ENCODE measurements at regions not wholly inside any gene's neighbourhood (a gene's known extent, or its start where the extent isn't known, plus 50 kb on each side); places are given as distances from the start of the nearest gene placed in this dataset.

DNA sequence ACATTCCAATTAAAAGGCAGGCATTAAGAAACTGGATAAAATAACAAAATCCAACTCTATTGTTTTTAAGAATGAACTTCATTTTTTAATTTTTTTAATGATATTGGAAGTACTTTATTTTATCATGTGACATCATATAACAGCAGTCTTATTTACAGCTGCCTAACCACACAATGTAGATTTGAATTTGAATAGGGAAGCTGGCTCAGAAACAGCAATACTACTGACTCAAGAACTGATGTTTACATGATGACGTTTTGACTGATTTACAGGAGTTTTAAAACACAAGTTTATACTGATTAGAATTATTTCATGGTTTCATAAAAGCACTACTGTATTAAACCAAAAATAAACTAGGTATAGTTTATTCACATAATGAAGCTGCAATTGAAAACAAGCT lies 348.7 kb upstream of the NR5A2 start:
- no peak for DNase-seq

GRCh38 chr1:199682081-199682480 lies 345.4 kb upstream of the NR5A2 start:
- no peak for DNase-seq

GRCh38 chr1:199684686-199685273 lies 342.7 kb upstream of the NR5A2 start:
- DNase-seq: no peak

GRCh38 chr1:199685369-199685768 lies 342.1 kb upstream of the NR5A2 start:
- DNase-seq: no peak

DNA sequence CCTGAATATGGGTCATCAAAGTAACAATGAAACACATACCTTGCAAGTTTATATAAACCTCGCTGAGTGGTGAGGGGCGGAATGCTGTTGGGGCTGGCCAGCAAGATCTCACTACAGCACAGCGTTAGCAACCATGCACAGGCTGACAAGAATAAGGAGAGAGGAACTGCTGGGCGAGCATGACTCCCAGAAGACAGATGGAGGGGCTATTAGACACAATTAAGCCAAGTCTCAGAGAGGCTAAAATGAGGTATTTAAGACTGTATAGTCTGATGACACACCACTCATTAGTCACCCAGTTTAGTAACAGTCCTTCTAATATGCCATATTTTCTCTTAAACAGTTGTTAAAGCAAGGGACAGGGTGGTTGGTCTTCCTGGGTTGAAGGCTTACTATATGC lies 340.2 kb upstream of the NR5A2 start:
- DNase-seq: no peak

DNA sequence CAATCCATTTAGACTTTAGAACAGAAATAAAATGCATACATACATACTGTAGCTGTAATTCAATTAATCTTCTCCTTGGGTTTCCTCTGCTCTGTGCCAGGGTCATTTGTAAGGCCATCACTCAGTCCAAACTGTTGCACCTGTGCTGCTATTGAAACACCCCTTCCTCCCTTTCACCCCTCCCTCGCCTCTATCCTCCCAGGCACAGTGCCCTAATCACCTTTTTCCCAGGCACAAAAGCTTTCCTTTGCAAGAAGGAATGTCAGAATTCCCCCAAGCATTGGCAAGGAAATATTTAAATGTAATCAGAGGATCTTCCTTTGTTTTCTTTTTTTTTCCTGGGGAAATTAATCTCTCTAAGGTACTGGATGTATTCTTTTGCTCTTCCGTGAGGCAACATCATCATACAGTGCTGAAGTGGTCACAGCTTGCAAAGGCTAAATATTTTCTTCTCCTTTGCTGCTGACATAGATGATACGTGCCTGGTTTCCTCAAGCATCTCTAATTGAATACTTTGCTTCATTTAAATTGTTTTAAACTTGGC lies 339.3 kb upstream of the NR5A2 start:
- no peak for DNase-seq

- DNase-seq: no peak
Observed at GRCh38 chr1:199688774-199689173, 338.7 kb upstream of the NR5A2 start.

GRCh38 chr1:199690496-199690895 lies 337.0 kb upstream of the NR5A2 start:
- no peak for DNase-seq

GRCh38 chr1:199691540-199691939 lies 336.0 kb upstream of the NR5A2 start:
- DNase-seq: no peak

- DNase-seq: no peak
Observed at GRCh38 chr1:199693724-199694123, 333.8 kb upstream of the NR5A2 start.

DNA sequence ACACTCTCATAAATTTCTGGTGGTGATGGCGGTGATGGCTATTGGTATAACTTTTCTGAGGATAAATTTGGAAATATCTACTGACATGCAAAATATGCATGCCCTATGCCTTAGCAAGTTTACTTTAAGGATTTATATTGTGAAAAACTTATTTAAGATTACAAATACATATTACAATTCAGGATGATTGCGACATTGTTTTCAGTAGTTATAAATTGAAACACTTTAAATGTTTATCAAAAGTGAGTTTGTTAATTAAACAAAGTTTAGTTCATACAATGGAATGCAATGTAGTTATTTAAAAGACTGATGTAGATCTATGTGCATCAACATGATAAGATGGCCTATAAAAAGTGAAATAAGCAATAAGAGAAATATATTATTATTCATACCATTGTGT lies 331.3 kb upstream of the NR5A2 start:
- DNase-seq: no peak

DNA sequence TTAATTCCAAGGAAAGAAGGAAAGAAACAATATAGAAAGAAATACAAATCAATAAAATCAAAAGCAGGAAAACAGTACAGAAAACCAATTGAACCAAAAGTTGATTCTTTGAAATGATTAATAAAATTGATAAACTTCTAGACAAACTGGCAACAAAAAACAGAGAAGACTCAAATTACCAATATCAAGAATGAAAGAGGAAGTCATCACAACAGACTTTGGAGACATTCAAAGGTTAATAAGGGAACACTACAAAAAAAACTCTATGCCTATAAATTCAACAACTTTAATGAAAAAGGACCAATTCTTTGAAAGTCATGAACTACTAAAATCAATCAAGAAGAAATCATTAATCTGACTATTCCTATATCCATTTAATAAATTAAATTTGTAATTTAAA lies 329.3 kb upstream of the NR5A2 start:
- no peak for DNase-seq

GRCh38 chr1:199700551-199700950 lies 327.0 kb upstream of the NR5A2 start:
- no peak for DNase-seq

DNA sequence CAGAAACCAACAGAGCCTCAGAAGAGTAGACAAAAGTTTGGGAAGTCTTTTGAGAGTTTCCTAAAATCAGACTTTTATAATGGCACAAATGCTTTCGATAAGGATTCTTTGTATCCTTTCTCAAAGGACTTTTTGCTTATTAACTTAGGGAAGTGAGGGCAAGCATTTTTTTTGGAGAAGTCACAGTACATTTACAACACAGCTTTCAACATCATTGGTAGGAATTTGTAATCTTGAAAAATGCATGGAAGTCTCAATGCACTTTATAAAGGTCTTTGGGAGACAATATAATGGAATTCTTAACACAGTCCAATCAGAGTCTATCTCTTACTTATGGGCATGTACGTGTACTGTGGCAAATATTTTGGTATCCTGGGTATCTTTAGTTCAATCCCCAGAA lies 325.8 kb upstream of the NR5A2 start:
- DNase-seq: no peak

- no peak for DNase-seq
Observed at GRCh38 chr1:199704231-199704630, 323.3 kb upstream of the NR5A2 start.

- no peak for DNase-seq
Observed at GRCh38 chr1:199705825-199706224, 321.7 kb upstream of the NR5A2 start.

DNA sequence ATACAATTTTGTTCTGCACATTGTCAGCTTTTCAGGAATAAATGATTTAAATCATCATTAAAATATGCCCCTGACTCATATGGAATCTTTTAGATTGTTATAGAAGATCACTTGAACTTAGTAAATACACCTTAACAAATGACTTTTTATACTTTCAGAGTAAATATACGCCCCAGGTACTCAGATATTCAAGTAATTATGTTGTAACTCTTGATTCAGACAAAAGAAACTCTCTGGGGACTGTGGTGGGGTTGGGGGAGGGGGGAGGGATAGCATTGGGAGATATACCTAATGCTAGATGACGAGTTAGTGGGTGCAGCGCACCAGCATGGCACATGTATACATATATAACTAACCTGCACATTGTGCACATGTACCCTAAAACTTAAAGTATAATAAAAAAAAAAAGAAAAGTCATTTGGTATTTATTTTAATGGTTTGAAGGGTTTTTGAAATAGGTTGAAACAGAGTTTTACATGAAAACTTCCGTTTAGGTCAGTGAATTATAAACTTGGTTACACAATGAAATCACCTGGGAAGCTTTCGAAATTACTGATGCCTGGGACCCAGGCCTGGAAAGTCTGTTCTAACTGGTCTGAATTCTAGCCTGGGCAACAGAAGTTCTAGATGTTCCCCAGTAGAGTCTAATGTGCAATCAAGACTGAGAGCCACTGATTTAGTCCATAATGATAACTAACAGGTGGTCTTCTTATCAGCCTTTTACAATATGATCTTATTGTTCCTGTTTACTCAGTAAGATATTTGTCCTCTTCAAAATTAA lies 320.5 kb upstream of the NR5A2 start:
- DNase-seq: no peak

DNA sequence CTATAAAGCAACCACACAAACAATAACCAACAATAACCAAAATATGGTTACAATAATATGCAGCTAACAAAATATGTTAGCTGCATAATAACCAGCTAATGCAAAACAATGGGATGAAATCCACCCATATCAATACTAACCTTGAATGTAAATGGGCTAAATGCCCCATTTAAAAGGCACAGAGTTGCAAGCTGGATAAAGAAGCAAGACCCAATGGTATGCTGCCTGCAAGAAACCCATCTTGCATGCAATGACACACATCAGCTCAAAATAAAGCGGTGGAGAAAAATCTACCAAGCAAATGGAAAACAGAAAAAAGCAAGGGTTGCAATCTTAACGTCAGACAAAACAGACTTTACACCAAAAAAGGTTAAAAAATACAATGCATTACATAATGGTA lies 316.5 kb upstream of the NR5A2 start:
- no peak for DNase-seq

DNA sequence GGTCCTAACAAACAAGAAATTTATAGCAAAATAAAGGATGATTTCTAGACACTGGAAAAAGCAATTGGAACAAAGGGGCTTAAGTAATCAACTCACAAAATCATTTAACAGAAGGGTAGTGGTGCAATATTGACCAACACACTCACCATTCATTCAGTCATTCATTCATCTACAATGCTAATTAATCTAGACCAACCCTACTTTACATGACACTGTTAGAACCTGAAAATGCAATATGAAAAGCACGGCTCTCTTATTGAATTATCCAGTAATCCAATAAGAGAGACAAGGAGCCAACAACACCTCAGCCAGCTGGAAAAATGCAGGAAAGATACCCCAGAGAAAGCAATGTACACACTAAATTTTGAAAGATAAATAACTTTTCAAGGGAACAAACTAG lies 310.8 kb upstream of the NR5A2 start:
- DNase-seq: no peak

DNA sequence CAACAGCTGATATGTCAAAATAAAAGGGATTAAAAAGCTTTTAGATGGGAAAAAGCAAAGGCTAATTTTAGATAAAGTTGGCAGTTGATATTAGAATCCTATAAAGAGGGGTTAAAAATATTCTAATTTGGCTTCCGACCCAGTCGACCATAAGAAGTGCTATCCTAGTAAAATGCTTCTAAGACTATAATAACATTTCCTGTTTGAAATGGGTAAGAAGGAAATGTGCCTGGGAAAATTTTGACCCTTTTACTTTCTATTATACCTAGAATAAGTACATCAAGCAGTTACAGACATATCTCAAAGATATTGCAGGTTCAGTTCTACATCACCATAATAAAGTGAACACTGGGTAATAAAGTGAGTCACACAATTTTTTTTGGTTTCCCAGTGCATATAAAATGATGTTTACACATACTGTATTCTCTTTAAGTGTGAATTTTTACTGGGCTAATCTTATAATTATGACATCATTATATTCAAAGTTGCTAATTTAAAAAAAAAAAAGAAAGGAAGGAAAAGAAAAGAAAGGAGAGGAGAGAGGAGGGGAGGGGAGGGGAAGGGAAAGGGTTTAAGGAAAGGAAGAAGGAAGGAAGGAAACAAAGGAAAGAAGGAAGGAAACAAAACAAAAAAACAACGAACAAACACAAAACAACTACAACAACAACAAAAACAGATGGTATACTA lies 308.2 kb upstream of the NR5A2 start:
- DNase-seq: no peak

DNA sequence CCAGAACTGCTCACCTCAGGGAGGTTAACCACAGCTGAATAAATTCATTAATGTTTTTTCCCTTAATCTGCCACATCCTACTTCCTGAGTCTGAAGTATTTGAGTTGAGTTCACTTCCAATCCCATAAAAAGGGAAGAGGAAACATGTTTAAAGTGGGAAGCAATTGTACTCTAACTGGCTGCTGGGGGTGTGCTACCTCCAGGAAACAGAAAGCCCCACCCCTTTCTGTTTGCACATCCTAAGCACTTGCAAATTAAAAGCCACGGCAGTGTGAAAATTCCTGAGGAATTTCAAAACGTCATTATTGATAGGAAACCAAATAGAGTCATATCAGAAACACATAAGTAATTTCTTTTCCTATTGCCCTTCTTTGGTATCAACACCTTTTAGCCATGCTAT lies 307.0 kb upstream of the NR5A2 start:
- no peak for DNase-seq

GRCh38 chr1:199721001-199721400 lies 306.5 kb upstream of the NR5A2 start:
- DNase-seq: no peak

DNA sequence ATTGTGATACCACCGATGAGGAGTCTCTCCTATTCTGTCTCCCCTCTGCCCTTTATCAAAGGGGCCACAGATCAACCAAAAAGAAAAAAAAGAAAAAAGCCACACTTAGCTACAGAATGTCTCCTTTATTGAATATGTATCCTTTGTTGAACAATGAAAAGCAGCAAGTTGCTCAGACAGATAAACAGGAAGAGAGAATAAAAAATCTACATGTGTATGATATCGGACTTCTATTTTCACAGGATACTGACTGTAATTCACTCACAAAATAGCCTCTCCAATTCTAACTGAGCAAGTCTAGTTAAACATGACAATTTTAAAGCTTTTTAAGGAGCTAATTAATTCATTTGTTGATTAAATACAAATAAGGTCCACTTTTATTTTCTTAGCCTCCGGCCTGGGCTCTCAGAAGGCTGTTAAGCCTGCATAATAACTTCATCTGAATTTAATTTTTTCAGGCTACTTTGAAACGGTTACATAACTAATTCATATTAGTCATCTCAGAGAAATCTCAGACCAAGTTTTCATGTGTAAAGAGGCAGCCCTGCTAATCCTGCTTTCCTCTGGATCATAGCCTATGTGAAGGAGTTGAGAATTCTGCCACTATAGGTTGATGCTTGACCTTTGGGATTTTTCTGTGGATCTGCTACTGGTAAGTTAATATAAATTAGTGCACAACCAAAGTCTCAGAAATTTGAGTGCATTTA lies 304.1 kb upstream of the NR5A2 start:
- DNase-seq: no peak

Data from activated effector memory CD4-positive, alpha-beta T cell treated with anti-CD3 and anti-CD28 coated beads, Interleukin-2, amount 50 U/mL, for 16 hours (primary cell).